ENCODE measurements at regions not wholly inside any gene's neighbourhood (a gene's known extent, or its start where the extent isn't known, plus 50 kb on each side); places are given as distances from the start of the nearest gene placed in this dataset.

DNA sequence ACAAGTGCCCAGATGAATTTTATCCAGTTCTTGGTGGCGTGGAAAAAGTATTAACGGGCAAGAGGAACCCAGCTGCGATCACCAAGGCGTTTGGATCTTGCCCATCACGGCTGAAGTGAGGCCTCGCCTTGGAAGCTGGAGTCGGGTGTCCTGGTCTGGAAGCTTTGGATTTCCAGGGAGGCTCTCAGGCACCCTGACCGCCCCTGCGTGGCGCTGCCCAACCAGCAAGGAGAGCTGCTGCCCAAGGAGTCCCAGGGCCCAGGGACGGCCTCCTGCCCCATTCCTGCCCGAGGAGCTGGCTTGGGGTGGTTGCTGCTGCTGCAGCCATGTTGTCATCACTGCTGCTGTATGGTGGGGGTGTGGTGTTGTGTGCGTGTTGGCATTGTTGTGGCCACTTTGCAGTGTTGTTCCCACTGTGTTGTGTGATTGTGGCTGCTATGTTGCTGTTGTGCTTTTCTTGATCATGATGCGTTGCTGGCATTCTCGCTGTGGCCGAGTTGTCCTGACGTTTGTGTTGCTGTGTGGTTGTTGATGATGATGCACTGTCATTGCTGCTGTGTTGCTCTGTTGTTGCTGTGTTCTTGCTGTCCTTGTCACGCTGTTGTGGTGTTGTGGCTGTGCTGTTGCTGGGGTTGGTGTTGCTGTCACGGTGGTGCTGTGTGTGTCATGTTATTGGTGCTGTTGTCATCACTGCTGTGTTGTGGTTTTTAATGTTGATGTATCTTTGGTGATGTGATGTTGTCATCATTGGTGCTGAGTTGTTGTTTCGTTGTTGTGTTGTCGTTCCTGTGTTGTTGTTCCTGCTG is 318.8 kb downstream of the C16orf95 start:
- no peak for DNase-seq

DNA sequence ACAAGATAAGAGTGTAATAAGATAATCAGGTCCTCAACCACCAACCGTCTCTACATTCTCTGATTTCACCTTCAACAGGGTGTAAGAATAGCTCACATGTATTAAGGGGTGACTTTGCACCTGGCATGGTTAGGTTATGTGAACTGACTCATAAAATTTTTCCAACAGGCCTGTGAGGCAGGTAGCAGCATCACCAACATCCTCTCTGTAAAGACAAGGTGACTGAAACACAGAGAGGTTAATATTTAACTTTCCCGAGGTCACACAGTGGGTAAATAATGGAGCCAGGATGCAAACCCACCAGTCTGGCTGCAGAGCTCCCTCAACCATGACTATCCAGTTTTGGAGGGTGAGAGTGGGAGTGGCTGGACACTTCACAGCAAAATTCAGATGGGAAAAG is 317.2 kb downstream of the C16orf95 start:
- Mint-ChIP-seq H3K4me3 (no peak overlapping the region), H3K4me1 (ENCODE audit: low read depth) (no peaks in the 10 kb centered on the region), H3K36me3 (ENCODE audit: insufficient read depth in 2 of 2) (no peaks in the 10 kb centered on the region), H3K9me3 (peaks cover 3 to 8% of the 10 kb centered on the region in 2 donors), H3K27me3 (ENCODE audit: low read depth) (peaks cover 14% of the 10 kb centered on the region), H3K27ac (no peak overlapping the region)
- DNase-seq (no peak), ATAC-seq (replicated peaks in 1 of 2) (no peak)

More for the DNA sequence above, 318.8 kb downstream of the C16orf95 start:
- ATAC-seq (replicated peaks in 1 of 2) = no peak
- H3K4me3 Mint-ChIP-seq = no peak overlapping the region
- no peaks in the 10 kb centered on the region for H3K36me3 Mint-ChIP-seq (ENCODE audit: insufficient read depth in 2 of 2)
- H3K27me3 Mint-ChIP-seq (ENCODE audit: low read depth) = peaks cover 16% of the 10 kb centered on the region
- H3K9me3 Mint-ChIP-seq = peaks cover 0 to 8% of the 10 kb centered on the region in 2 donors
- no peaks in the 10 kb centered on the region for H3K4me1 Mint-ChIP-seq (ENCODE audit: low read depth)
- no peak overlapping the region for H3K27ac Mint-ChIP-seq

GRCh38 chr16:87002717-87003413 is 314.3 kb downstream of the C16orf95 start:
- ATAC-seq (replicated peaks in 1 of 2) (no peak), DNase-seq (no peak)
- no peaks in the 10 kb centered on the region for H3K4me1 Mint-ChIP-seq (ENCODE audit: low read depth)
- H3K27ac Mint-ChIP-seq = no peak overlapping the region
- H3K4me3 Mint-ChIP-seq = no peak overlapping the region
- peaks cover 3 to 8% of the 10 kb centered on the region in 2 donors for H3K9me3 Mint-ChIP-seq
- H3K27me3 Mint-ChIP-seq (ENCODE audit: low read depth) = peaks cover 14% of the 10 kb centered on the region
- H3K36me3 Mint-ChIP-seq (ENCODE audit: insufficient read depth in 2 of 2) = no peaks in the 10 kb centered on the region

DNA sequence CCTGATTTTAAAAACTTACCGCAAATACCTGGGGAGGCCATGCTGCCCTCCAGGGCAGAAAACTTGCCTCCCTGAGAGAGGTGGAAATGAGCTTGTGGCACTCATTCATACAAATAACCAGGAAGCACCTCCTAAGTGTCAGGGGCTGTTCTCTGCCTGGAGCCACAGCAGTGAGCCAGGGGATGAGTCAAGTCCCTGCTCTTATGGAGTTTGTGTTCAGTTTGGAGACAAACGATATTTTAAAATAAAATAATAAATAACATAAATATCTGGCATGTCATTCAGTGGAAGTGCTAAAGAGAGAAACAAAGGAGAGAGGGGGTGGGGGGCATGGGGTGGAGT is 313.8 kb downstream of the C16orf95 start:
- Mint-ChIP-seq H3K27ac (no peak overlapping the region), H3K4me3 (no peak overlapping the region), H3K4me1 (ENCODE audit: low read depth) (no peaks in the 10 kb centered on the region), H3K27me3 (ENCODE audit: low read depth) (peaks cover 13% of the 10 kb centered on the region), H3K9me3 (peaks cover 3 to 8% of the 10 kb centered on the region in 2 donors), H3K36me3 (ENCODE audit: insufficient read depth in 2 of 2) (no peaks in the 10 kb centered on the region)
- DNase-seq (no peak), ATAC-seq (replicated peaks in 1 of 2) (no peak)

- H3K36me3 Mint-ChIP-seq (ENCODE audit: insufficient read depth in 2 of 2) = no peaks in the 10 kb centered on the region
- DNase-seq (no peak), ATAC-seq (replicated peaks in 1 of 2) (no peak)
- no peaks in the 10 kb centered on the region for H3K27me3 Mint-ChIP-seq (ENCODE audit: low read depth)
- H3K27ac Mint-ChIP-seq = no peak overlapping the region
- no peaks in the 10 kb centered on the region for H3K4me1 Mint-ChIP-seq (ENCODE audit: low read depth)
- no peak overlapping the region for H3K4me3 Mint-ChIP-seq
- H3K9me3 Mint-ChIP-seq = peaks cover 0 to 3% of the 10 kb centered on the region in 2 donors
These were observed 311.2 kb downstream of the C16orf95 start for GRCh38 chr16:87006021-87006420.

GRCh38 chr16:87006789-87007745 is 310.1 kb downstream of the C16orf95 start:
- Mint-ChIP-seq H3K4me3 (no peak overlapping the region), H3K4me1 (ENCODE audit: low read depth) (no peaks in the 10 kb centered on the region), H3K36me3 (ENCODE audit: insufficient read depth in 2 of 2) (no peaks in the 10 kb centered on the region), H3K9me3 (peaks cover 0 to 3% of the 10 kb centered on the region in 2 donors), H3K27me3 (ENCODE audit: low read depth) (no peaks in the 10 kb centered on the region), H3K27ac (no peak overlapping the region)
- ATAC-seq (replicated peaks in 1 of 2) = no peak
- no peak for DNase-seq

DNA sequence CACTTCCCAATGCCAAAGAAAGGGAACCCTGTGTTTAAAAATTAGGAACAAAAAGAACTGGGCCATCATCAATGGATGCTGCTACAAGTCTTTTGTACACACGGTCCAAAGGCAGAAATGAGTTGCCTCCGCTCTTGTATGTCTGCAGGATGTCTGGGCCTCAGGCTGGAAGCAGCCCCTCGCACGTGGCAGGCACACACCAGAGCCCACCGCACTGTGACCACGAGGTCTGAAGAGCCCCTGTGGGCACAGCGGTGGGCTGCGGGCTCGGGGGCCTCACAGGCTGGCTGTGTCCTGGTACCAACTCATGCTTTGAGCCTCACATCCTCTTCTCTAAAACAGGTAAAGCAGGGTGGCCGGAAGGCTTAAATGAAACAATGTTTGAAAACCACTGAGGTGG is 309.3 kb downstream of the C16orf95 start:
- H3K4me3 Mint-ChIP-seq = no peak overlapping the region
- H3K9me3 Mint-ChIP-seq = peaks cover 0 to 3% of the 10 kb centered on the region in 2 donors
- no peaks in the 10 kb centered on the region for H3K36me3 Mint-ChIP-seq (ENCODE audit: insufficient read depth in 2 of 2)
- no peak for DNase-seq
- H3K27me3 Mint-ChIP-seq (ENCODE audit: low read depth) = no peaks in the 10 kb centered on the region
- H3K27ac Mint-ChIP-seq = no peak overlapping the region
- ATAC-seq (replicated peaks in 1 of 2) = no peak
- H3K4me1 Mint-ChIP-seq (ENCODE audit: low read depth) = no peaks in the 10 kb centered on the region

- Mint-ChIP-seq H3K9me3 (peaks cover 0 to 3% of the 10 kb centered on the region in 2 donors), H3K4me1 (ENCODE audit: low read depth) (no peaks in the 10 kb centered on the region), H3K27me3 (ENCODE audit: low read depth) (no peaks in the 10 kb centered on the region), H3K36me3 (ENCODE audit: insufficient read depth in 2 of 2) (no peaks in the 10 kb centered on the region), H3K4me3 (no peak overlapping the region), H3K27ac (no peak overlapping the region)
- ATAC-seq (replicated peaks in 1 of 2) (no peak), DNase-seq (no peak)
These were observed 308.5 kb downstream of the C16orf95 start for GRCh38 chr16:87008664-87009063.

GRCh38 chr16:87012954-87013938 is 303.9 kb downstream of the C16orf95 start:
- Mint-ChIP-seq H3K27me3 (ENCODE audit: low read depth) (peaks cover 18% of the 10 kb centered on the region), H3K4me1 (ENCODE audit: low read depth) (no peaks in the 10 kb centered on the region), H3K36me3 (ENCODE audit: insufficient read depth in 2 of 2) (no peaks in the 10 kb centered on the region), H3K9me3 (no peaks in the 10 kb centered on the region), H3K27ac (no peak overlapping the region), H3K4me3 (no peak overlapping the region)
- DNase-seq (no peak), ATAC-seq (replicated peaks in 1 of 2) (no peak)

GRCh38 chr16:87014112-87014511 is 303.1 kb downstream of the C16orf95 start:
- ATAC-seq (replicated peaks in 1 of 2) = no peak
- no peaks in the 10 kb centered on the region for H3K9me3 Mint-ChIP-seq
- no peak overlapping the region for H3K4me3 Mint-ChIP-seq
- DNase-seq = no peak
- peaks cover 18% of the 10 kb centered on the region for H3K27me3 Mint-ChIP-seq (ENCODE audit: low read depth)
- H3K4me1 Mint-ChIP-seq (ENCODE audit: low read depth) = no peaks in the 10 kb centered on the region
- H3K36me3 Mint-ChIP-seq (ENCODE audit: insufficient read depth in 2 of 2) = no peaks in the 10 kb centered on the region
- no peak overlapping the region for H3K27ac Mint-ChIP-seq

DNA sequence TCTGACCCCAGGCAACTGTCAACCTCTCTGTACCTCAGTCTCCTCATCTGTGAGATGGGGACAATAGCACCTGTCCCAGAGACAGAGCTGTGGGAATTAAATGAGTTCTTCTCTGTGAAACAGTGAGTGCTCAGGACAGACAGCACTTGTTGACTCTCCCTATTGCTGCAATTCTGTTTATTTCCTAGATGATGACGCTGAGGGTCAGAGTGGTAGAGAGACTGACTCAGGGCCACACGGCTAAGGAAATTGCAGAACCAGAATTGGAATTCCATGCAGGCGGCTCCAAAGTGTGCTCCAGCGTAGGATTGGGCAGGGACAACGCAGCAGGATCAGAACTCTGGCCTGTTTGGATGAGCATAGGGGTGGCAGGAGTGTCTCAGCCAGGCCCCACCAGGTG is 302.2 kb downstream of the C16orf95 start:
- no peak overlapping the region for H3K27ac Mint-ChIP-seq

More for the DNA sequence above, 302.2 kb downstream of the C16orf95 start:
- peaks cover 18% of the 10 kb centered on the region for H3K27me3 Mint-ChIP-seq (ENCODE audit: low read depth)
- no peaks in the 10 kb centered on the region for H3K36me3 Mint-ChIP-seq (ENCODE audit: insufficient read depth in 2 of 2)
- no peaks in the 10 kb centered on the region for H3K9me3 Mint-ChIP-seq
- H3K4me1 Mint-ChIP-seq (ENCODE audit: low read depth) = no peaks in the 10 kb centered on the region
- H3K4me3 Mint-ChIP-seq = no peak overlapping the region
- no peak for ATAC-seq (replicated peaks in 1 of 2)
- no peak for DNase-seq

All from activated T-cell treated with anti-CD3 and anti-CD28 coated beads, Interleukin-2, amount 50 U/mL, for 72 hours (primary cell).